ENCODE measurements at regions not wholly inside any gene's neighbourhood (a gene's known extent, or its start where the extent isn't known, plus 50 kb on each side); places are given as distances from the start of the nearest gene placed in this dataset.

GRCh38 chr14:101483829-101484228 is 77.5 kb upstream of the DIO3 start:
- no peak for DNase-seq (ENCODE audit: low read depth)

GRCh38 chr14:101489092-101489760 is 72.1 kb upstream of the DIO3 start:
- no peak for DNase-seq (ENCODE audit: low read depth)

DNA sequence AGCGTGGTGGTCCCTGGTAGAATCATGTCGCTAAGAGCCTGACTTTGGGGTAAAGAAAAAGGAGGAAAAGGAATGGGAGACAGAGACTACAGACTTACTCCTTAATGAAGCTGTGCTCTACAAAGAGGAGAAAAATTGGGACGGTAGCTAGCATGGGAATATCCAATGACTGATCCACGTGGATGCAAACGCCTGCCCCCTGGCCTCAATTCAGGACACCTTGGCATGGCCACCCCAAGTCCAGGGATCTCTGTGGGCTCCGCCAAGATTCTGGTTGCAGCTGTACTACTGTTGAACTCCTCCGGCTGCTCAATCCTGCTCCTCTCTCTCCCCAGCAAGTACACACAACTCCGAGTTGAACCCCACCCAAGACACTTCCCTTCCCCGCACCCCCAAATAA is 70.5 kb upstream of the DIO3 start:
- DNase-seq (ENCODE audit: low read depth) = no peak

DNA sequence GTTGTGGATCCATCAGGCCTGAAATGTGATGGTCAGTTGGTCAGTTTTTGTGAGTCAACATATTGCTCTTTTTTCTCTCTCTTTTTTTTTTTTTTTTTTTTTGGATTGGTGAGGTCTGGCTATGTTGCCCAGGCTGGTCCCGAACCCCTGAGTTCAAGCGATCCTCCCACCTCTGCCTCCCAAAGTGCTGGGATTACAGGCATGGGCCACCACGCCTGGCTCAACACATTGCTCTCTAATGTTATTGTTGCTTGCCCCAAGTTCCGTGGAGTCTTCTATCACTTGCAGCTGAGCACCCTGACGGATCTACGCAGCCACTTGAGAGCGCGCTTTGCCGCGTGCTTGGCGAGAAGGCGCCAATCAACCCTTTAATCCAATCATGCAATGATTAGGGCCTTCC is 69.5 kb upstream of the DIO3 start:
- DNase-seq (ENCODE audit: low read depth) = no peak

- no peak for DNase-seq (ENCODE audit: low read depth)
These were observed 68.6 kb upstream of the DIO3 start for GRCh38 chr14:101492716-101493115.

- DNase-seq (ENCODE audit: low read depth) = no peak
These were observed 66.5 kb upstream of the DIO3 start for GRCh38 chr14:101494826-101495225.

DNA sequence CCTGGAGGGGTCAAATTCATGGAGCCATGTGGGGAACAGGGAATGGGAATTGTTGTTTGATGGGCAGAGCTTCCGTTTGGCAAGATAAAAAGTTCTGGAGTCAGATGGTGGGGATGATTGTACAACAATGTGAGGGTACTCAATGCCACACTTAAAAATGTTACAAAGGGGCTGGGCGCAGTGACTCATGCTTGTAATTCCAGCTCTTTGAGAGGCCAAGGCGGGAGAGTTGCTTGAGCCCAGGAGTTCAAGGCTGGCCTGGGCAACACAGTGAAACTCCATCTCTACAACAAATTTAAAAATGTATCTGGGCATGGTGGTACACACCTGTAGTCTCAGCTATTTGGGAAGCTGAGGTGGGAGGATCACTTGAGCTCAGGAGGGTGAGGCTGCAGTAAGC is 66.0 kb upstream of the DIO3 start:
- no peak for DNase-seq (ENCODE audit: low read depth)

DNA sequence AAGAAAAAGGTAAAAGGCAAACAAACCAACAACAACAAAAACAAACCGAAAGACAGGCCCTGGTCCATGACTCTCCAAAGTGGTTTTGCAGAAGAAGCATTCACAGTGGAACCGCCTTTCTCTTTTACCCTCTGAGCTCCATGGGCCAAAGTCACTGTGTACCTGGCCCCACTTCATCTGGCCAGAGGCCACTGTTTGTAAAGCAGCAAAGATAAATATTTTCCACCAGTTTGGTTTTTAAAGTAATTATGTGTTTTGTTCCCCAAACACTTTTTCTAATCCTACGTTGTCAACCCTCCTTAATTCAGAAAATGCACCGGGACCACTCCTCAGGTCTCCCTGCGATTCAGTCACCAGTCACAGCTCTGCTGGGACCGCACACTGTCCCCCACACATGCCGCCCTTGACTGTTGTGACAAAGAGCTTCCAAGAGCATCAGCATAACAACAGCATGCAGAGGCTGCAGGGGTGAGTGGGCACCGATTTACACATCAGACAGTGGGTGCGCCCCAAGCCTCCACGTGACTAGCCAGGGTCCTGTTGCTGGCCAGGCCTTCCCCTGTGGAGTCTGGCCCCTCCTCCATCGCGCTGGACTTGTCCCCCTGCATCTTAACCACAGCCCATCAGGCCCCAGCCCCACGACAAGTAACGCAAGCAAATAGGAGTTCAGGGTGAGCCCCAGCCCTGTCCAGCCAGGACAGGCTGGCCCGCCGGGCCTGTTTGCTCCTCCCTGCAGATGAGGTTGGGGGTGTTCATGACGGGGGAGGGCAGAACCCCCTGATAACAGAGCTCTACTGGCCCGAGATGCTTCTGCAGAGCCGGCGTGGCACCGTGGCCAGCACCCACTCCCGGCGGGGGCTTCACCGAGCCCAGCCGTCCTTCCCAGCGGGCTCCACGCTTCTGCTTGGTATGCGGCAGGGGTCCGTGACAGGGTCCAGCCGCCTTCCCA is 65.2 kb upstream of the DIO3 start:
- no peak for DNase-seq (ENCODE audit: low read depth)

DNA sequence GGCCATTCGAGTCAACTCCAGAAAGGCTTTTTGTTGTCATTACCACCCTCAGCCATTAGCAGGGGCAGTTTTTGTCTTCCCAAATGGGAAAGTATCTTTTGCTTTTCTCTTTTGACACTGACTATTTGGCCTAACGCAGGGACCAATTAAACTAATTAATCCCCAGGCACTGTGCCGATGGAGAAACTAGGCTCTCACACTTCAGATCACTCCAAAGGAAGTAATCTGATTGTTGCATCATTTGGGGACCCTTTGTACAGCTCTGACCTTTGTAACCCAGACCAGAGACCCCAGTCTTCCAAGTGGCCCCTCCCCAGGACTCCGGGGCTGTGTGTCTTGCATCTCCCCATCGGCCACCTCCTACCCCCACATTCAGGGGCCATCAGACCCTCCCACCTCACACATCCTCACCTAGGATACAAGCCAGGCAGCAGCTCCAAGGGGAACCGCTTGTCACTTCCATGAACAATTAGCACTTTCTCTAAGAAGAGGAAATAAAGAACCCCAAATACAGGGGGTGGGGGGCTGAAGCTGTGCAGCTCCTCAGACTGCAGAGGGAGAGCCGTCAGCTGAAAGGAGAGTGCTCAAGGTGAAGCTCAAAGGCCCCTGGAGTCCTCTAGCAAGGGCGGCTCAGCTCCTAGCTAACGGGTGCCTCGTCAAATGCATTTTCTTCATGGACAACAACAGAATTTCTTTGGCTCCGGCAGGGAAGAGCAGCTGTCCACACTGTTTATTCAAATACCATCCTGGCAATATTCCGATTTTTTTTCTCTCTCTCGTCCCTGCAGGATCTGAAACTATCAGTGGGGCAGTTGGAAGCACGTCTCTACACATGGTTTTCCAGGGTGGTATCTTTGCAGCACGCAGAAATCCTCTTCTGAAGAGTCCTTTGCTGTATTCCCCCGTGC is 64.3 kb upstream of the DIO3 start:
- no peak for DNase-seq (ENCODE audit: low read depth)

GRCh38 chr14:101497684-101498525 is 63.4 kb upstream of the DIO3 start:
- DNase-seq (ENCODE audit: low read depth) = no peak

DNA sequence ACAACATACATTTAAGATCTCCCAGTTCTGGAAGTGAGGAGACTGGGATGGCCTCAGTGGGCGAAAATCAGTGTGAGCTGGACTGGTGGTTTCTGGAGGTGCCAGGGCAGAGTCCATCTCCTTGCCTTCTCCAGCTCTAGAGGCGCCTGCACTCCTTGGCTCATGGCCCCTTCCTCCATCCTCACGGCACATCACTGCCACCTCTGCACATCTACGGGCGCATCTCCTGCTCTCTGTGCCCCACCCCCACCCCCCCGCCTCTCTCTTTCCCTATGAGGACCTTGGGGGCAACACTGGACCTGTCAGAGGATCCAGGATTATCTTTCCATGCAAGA is 62.8 kb upstream of the DIO3 start:
- DNase-seq (ENCODE audit: low read depth) = no peak

DNA sequence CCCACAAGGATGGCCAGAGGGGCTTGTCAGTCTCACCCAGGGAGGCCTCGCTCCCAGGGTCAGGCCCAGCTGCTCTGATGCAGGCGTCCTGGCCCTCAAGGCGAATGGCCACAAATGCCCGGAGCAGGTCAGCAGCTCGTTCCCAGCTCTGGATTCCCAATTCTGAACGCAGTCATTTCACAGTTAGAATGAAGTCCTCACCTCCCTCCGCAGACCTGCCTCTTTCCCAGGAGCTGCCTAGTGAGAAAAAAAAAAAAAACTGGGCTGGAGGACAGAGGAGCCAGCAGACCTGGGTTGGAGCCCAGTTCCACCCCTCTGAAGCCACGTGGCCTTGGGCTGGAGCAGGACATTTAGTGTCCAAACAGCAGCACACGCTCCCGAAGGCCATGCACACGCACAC is 62.2 kb upstream of the DIO3 start:
- no peak for DNase-seq (ENCODE audit: low read depth)

- no peak for DNase-seq (ENCODE audit: low read depth)
These were observed 61.8 kb upstream of the DIO3 start for GRCh38 chr14:101499513-101499912.

- no peak for DNase-seq (ENCODE audit: low read depth)
These were observed 61.2 kb upstream of the DIO3 start for GRCh38 chr14:101500061-101500460.

GRCh38 chr14:101500681-101501080 is 60.6 kb upstream of the DIO3 start:
- no peak for DNase-seq (ENCODE audit: low read depth)

DNA sequence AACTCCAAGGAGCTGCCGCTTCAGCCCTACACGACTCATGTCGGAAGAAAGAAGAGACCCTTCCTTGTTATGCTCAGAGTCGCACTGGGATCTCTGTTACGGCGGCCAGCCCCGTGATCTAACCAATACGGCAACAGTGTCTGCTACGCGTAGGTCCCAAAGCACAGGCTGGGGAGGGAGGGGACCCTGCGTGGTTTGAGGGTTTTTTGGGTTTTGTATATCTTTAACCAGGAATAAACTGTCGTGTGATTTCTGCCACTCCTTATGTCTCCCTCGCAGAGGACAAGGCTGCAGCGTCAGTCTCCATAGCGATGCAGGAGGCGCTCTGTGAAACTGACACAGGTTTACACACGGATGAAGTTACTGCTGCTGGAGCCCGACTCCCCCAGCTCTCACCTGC is 60.0 kb upstream of the DIO3 start:
- DNase-seq (ENCODE audit: low read depth) = no peak

DNA sequence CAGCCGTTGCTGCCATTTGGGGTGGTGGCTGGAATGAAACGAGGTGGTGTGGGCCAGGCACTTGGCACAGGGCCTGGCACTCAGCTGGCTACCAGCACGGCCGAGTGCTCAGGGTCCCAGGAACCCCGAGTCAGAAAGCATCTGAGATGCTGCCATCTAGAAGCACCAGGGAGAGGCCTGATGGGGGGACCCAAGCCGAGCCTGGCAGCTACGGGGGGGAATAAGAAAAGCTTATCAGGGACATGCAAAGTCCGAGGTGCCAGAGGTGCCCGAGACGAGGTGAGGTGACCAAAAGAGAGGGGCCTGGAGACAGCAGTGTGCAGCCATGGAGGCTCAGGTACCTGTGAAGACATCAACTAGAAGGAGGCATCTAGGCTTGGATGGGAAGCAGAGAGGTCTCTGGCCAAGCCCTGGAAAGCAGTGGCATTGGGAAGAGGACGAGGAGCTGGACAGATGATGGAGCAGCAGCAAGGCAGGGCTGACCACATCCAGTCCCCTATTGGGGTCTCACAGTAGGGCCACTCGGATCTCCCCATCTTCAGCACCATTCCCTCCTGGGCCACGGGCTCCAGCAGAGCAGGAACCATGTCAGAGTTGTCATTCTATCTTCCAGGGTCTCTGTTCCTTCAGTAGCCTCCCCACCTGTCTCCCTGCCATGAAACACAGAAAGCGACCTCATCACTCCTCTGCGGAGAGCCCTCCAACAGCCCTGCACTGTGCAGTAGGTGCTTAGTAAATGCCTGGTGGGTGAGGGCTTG is 59.3 kb upstream of the DIO3 start:
- DNase-seq (ENCODE audit: low read depth) = no peak

DNA sequence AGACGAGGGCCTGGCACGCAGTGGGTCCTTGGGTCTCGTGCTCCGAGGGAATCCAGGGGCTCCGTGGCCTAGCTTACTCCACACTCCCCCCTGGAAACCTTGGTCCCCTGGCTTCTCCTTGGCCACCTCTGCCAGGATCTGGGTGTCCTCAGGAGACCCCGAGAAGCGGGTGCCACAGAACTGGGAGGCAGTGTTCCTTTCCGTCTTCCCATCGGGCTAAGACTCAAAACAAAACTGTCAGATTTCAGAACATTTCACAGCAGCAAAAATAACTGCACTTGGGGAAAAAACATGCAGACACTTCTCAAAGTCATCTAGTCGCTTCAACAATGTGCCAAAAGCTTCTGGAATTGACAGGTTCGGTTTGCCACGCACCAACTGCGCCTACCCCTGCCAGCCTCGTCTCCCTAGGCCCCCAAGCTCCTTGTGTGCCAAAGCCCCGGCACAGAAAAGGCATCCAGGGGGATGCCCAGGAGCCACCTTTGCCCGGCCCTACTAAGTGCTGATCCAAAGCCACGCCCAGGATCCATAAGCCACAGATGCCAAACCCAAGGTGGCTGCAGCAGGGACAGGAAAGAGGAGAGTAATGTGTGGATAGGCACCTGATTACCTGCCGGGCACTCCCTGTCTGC is 58.4 kb upstream of the DIO3 start:
- no peak for DNase-seq (ENCODE audit: low read depth)

- DNase-seq (ENCODE audit: low read depth) = no peak
These were observed 57.7 kb upstream of the DIO3 start for GRCh38 chr14:101503431-101504095.
